MM.1S (cell line): ENCODE measurements at regions not wholly inside any gene's neighbourhood (a gene's known extent, or its start where the extent isn't known, plus 50 kb on each side); places are given as distances from the start of the nearest gene placed in this dataset.

Source experiments
- DNase-seq: peaks from one replicate; pipeline ENCODE4 v3.0.0-alpha.2; 2015
- H2AFZ ChIP-seq: fragments of 300-600 bp; sonication (generic); 2 replicates; pipeline ENCODE4 v1.6.0; 2016; ENCODE audit warnings: antibody characterized with exemption, low read length
- H3F3A ChIP-seq: fragments of 300-600 bp; sonication (generic); 2 replicates; pipeline ENCODE4 v1.6.1; 2016; ENCODE audit warnings: mild to moderate bottlenecking, antibody characterized with exemption, low read length, moderate library complexity, mixed read lengths; ENCODE audit not compliant: insufficient read depth
- H3K27ac ChIP-seq: fragments of 300-600 bp; sonication (generic); 2 replicates; pipeline ENCODE4 v1.5.1; 2016; ENCODE audit warnings: mild to moderate bottlenecking, low read length
- H3K27me3 ChIP-seq: fragments of 300-600 bp; sonication (generic); replicated peaks from 2 replicates; pipeline ENCODE4 v1.6.0; 2016; ENCODE audit warnings: low read length; ENCODE audit not compliant: insufficient read depth
- H3K36me3 ChIP-seq: fragments of 300-600 bp; sonication (generic); replicated peaks from 2 replicates; pipeline ENCODE4 v1.6.1; 2016; ENCODE audit warnings: mild to moderate bottlenecking, low read length, mixed read lengths; ENCODE audit not compliant: insufficient read depth
- H3K4me1 ChIP-seq: fragments of 300-600 bp; sonication (generic); 2 replicates; pipeline ENCODE4 v1.6.1; 2016; ENCODE audit warnings: low read length, mixed read lengths
- H3K4me2 ChIP-seq: fragments of 300-600 bp; sonication (generic); 2 replicates; pipeline ENCODE4 v1.6.0; 2016; ENCODE audit warnings: low read depth, low read length
- H3K4me3 ChIP-seq: fragments of 300-600 bp; sonication (generic); 2 replicates; pipeline ENCODE4 v1.5.1; 2016; ENCODE audit warnings: low read length, mixed read lengths
- H3K79me2 ChIP-seq: fragments of 300-600 bp; sonication (generic); 2 replicates; pipeline ENCODE4 v1.6.1; 2016; ENCODE audit warnings: mixed run types, low read length, mixed read lengths
- H3K9ac ChIP-seq: fragments of 300-600 bp; sonication (generic); 2 replicates; pipeline ENCODE4 v1.6.1; 2016; ENCODE audit warnings: low read length, mixed read lengths
- H3K9me2 ChIP-seq: fragments of 300-600 bp; sonication (generic); replicated peaks from 2 replicates; pipeline ENCODE4 v1.6.1; 2016; ENCODE audit warnings: mild to moderate bottlenecking, low read length, mixed read lengths; ENCODE audit not compliant: insufficient read depth
- H3K9me3 ChIP-seq: fragments of 300-600 bp; sonication (generic); replicated peaks from 2 replicates; pipeline ENCODE4 v1.6.1; 2016; ENCODE audit warnings: mild to moderate bottlenecking, low read length, mixed read lengths; ENCODE audit not compliant: insufficient read depth
- H4K20me1 ChIP-seq: fragments of 300-600 bp; sonication (generic); 2 replicates; pipeline ENCODE4 v1.6.1; 2016; ENCODE audit warnings: mild to moderate bottlenecking, low read length, moderate library complexity, mixed read lengths; ENCODE audit not compliant: insufficient read depth
- CTCF ChIP-seq: fragments of 300-600 bp; sonication (generic); IDR thresholded peaks from 2 replicates; pipeline ENCODE4 v1.5.1; 2016; ENCODE audit warnings: antibody characterized with exemption, low read length, mixed read lengths
- EZH2 ChIP-seq: fragments of 300-600 bp; sonication (generic); optimal IDR thresholded peaks from 2 replicates; pipeline ENCODE3; 2017; ENCODE audit warnings: low read depth, mild to moderate bottlenecking, antibody characterized with exemption, low read length, mixed read lengths
- EZH2phosphoT487 ChIP-seq: fragments of 300-600 bp; sonication (generic); IDR thresholded peaks from 2 replicates; pipeline ENCODE4 v1.6.1; 2018; ENCODE audit warnings: antibody characterized with exemption, low read length

- H3F3A ChIP-seq: no peaks in the 10 kb centered on the region
- no peak overlapping the region for H3K4me3 ChIP-seq
- no peaks in the 10 kb centered on the region for H3K9me3 ChIP-seq
- H3K4me2 ChIP-seq: no peak overlapping the region
- H3K4me1 ChIP-seq: no peaks in the 10 kb centered on the region
- no peaks in the 10 kb centered on the region for H4K20me1 ChIP-seq
- H3K79me2 ChIP-seq: no peaks in the 10 kb centered on the region
- TF ChIP-seq EZH2phosphoT487 (no peak), CTCF (no peak), EZH2 (no peak)
- no peak for DNase-seq
- no peaks in the 10 kb centered on the region for H3K36me3 ChIP-seq
- no peaks in the 10 kb centered on the region for H3K9me2 ChIP-seq
- H3K27ac ChIP-seq: no peak overlapping the region
- H2AFZ ChIP-seq: no peak overlapping the region
- no peaks in the 10 kb centered on the region for H3K27me3 ChIP-seq
- no peak overlapping the region for H3K9ac ChIP-seq
These were observed 1653.0 kb upstream of the MIR17HG start for GRCh38 chr13:89694451-89694850.

- Histone ChIP-seq H3K79me2 (no peaks in the 10 kb centered on the region), H3K4me3 (no peak overlapping the region), H3K9ac (no peak overlapping the region), H3K9me2 (no peaks in the 10 kb centered on the region), H3K36me3 (no peaks in the 10 kb centered on the region), H2AFZ (no peak overlapping the region), H3K4me2 (no peak overlapping the region), H3K27ac (no peak overlapping the region), H3F3A (no peaks in the 10 kb centered on the region), H4K20me1 (no peaks in the 10 kb centered on the region), H3K4me1 (no peaks in the 10 kb centered on the region), H3K9me3 (no peaks in the 10 kb centered on the region), H3K27me3 (no peaks in the 10 kb centered on the region)
- TF ChIP-seq EZH2phosphoT487 (no peak), CTCF (peak; percentile 57), EZH2 (no peak)
- DNase-seq: peak; percentile 35
These were observed 1651.9 kb upstream of the MIR17HG start for GRCh38 chr13:89695343-89696257.

GRCh38 chr13:89701913-89702312 is 1645.6 kb upstream of the MIR17HG start:
- Histone ChIP-seq H3K4me2 (no peak overlapping the region), H3K9me3 (no peaks in the 10 kb centered on the region), H3K79me2 (no peaks in the 10 kb centered on the region), H3K9me2 (no peaks in the 10 kb centered on the region), H3F3A (no peaks in the 10 kb centered on the region), H3K27ac (no peak overlapping the region), H4K20me1 (no peaks in the 10 kb centered on the region), H2AFZ (no peak overlapping the region), H3K4me3 (no peak overlapping the region), H3K4me1 (no peaks in the 10 kb centered on the region), H3K9ac (no peak overlapping the region), H3K27me3 (no peaks in the 10 kb centered on the region), H3K36me3 (no peaks in the 10 kb centered on the region)
- TF ChIP-seq EZH2: no peak
- no peak for TF ChIP-seq CTCF
- TF ChIP-seq EZH2phosphoT487: no peak
- DNase-seq: no peak
